Left renal pelvis (tissue), 4 donors: ENCODE measurements at regions not wholly inside any gene's neighbourhood (a gene's known extent, or its start where the extent isn't known, plus 50 kb on each side); places are given as distances from the start of the nearest gene placed in this dataset.
A peak's percentile ranks its signal among the peaks of the same experiment; 100 is the strongest.

Experiments used
- DNase-seq, 4 donors: peaks; one replicate each; pipeline ENCODE4 v3.0.0-alpha.2; 2013; ENCODE audit warnings: low read depth in 4 of 4, low spot score in 3 of 4

- peak in 2 of 4 donors; percentile 33 to 66 for DNase-seq
Measured at GRCh38 chr15:70508561-70509281, 254.6 kb downstream of the UACA start.

DNA sequence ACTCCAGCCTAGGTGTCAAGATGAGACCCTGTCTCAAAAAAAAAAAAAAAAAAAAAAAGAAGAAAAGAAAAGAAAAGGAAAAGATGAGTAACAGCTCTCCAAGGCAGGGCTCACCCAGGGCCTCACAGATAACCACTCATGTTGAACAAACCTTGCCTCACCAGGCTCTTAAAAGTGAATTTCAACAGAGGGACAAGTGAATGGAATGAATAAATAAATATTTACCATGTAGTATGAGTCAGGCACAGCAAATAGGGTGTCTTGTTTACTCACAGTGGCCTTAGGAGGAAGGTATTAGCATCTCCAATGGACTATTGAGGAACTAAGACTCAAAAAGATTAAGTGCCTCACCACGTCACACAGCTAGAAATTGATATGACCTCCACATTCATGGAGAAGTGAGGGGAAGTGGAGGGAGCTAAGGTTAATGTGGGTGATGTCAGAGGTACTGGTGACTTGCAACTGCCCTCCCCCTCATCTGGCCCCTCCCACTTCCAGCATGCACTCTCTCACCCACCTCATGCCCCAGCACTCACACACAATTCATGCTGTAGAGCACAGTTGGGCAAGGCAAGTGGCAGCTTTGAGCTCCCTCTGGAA lies 255.5 kb downstream of the UACA start:
- no peak for DNase-seq

GRCh38 chr15:70505936-70506912 lies 257.1 kb downstream of the UACA start:
- no peak for DNase-seq

- DNase-seq: no peak
Measured at GRCh38 chr15:70505411-70505919, 257.9 kb downstream of the UACA start.

DNA sequence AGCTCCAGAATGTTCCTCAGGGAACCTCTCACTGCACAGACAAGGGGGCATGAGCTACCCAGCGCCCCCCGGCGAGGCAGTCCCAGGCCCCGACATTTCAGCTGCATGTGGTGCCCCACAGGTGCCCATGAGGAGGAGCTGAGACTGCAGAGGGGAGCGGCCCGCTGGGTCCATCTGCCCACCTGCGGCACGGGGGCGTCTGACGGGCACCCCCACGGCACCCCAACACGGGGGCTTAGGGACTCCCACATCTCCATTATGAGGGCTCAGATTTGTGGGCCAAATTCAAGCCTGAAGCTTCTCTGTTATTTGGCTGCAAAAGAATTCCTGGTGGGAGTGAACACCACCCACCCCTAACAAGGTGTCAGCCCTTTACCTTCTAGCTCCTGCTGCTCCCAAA lies 258.4 kb downstream of the UACA start:
- DNase-seq: no peak

DNA sequence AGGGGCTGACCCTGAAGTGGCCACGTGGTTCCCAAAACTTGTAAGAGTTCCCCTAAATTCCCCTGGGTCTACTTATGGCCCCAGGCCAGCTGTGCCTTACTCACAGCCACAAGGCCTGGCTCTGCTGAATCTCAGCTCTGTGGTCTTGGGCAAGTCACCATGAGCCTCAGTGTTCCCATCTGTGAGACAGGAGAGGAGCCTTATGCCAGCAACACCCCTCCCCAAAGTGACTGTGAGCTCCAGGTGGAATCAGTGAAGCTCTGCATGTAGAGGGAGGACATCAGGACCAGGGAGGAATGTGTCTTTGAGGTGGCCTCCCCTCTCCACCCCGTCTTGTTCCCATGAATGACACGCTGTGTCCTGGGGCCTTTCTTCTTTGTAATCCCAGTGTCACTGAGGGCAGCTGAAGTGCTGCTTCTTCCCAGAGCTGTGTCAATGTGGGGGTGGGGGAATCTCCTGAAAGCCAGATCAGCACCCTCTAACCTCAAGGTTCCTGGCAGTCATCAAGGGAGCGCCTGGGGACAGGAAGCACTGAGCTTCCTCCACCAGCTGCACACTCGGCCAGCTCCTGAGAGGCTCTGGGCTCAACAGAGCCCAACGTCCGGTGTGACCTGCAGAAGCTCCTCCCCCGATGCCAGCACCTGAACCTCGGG lies 258.9 kb downstream of the UACA start:
- no peak for DNase-seq

- no peak for DNase-seq
Measured at GRCh38 chr15:70503798-70504298, 259.5 kb downstream of the UACA start.

DNA sequence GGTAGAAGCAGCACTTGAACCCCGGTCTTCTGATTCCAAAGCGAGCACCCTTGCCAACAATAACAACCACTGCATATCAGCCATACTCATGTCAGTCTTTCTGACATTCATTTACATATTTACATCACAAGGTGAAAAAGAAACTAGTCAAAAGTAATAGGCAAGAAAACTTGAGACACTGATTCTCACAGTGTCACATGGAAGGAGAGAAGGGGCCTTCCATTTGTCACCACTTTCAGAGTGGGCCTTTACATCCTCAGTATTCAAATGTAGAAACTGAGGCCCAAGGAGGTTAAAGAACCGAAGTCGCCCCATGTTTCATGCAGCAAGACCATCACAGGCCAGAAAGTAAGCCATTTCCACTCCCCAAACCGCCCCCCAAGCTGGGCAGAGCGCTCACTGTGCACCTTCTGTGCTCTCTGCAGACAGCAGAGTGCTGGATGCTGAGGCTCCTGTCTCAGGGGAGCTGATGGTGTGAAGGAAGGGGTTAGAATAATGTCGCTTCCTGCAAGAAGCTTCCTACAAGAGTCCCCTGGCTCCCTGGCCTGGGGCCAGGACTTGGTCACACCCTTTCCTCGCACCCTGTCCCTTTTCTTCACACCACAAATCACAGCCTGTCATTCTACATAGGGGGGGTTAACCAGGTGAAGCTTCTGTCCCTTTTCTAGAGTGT lies 260.1 kb downstream of the UACA start:
- no peak for DNase-seq

DNA sequence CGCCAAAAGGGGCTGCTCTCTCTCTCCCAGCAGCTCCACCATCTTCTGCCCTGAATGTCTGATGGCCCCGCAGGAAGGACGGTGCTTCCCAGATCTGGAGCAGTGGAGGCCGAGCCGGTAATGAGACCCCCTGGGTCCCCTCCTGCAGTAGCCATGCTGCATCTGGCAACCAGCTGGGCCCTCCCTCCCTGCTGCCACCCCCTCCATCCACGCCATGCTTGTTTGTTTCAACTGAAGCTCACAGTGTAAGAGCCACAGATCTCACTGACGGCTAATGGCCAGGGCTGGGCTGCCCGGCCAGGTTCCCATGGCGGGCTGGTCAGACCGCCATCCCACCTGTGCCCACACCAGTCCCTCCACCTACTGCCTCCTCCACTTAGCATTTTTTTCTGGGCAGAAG lies 260.8 kb downstream of the UACA start:
- no peak for DNase-seq

- DNase-seq: no peak
Measured at GRCh38 chr15:70501849-70502248, 261.5 kb downstream of the UACA start.

- no peak for DNase-seq
Measured at GRCh38 chr15:70501121-70501727, 262.1 kb downstream of the UACA start.

DNA sequence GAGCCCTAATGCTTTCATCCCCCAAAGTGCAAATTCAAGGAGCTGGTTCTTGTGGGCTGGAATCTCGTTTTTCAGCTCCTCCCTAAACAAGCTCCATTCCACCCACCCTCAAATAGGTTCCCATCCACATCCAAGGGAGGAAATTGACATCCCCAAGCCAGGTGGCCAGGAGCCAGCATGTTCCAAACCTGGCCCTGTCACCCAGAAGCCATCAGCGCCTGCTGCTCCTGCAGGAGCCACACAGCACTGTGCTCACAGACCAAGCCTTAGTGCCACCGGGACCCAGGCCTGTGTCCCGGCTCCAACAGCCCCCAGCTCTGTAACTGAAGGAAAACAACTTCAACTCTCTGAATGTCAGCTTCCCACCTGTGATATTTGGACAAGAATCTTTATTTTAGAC lies 263.6 kb downstream of the UACA start:
- DNase-seq: no peak

GRCh38 chr15:70498096-70498626 lies 265.2 kb downstream of the UACA start:
- no peak for DNase-seq

DNA sequence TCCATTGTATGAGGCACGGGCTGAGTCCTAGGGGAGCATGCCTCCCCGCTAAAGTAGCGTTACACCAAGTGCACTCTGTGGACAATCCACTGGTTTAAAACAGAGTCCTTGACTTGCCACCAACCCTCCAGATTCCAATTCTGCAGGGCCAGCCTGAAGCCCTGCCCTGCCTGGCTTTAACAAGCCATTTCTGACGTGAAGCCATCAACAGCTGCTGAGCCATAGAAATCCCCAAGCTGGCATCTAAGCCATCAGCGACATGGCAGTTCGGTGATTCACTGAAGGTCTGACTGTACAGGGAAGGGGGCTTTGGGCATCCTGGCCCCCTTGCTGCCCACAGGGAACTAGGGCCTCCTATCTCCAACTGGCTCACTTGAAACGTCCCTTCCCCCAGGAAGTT lies 265.7 kb downstream of the UACA start:
- no peak for DNase-seq

DNA sequence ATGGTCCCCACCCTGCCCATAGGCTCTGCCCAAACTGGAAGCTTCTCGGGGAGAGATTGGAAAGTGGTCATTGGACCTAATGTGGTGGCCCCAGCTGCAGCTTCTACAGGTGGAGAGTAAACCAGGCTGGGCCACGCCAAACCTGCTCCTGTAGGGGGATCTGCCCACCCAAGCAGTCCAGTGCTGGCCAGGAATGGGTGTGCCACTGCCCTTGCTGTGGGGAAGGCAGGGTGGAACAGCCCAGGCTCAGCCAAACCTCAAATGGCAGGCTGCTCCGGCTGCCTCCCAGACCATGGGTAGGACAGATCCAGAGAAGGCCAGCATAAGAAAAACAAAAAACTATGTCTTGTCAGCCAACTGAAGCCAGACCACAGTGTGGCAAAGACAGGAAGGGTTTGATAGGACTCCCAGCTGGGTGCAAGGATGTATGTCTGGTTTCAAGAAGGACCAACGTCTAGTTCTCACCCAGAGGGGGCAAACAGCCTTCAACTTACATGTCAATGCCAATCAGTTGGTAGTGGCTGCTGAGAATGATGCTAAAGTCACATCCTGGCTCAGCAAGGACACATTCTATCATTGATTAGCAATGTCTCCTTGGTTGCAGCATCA lies 267.3 kb downstream of the UACA start:
- no peak for DNase-seq

- DNase-seq: no peak
Measured at GRCh38 chr15:70494852-70495571, 268.3 kb downstream of the UACA start.

DNA sequence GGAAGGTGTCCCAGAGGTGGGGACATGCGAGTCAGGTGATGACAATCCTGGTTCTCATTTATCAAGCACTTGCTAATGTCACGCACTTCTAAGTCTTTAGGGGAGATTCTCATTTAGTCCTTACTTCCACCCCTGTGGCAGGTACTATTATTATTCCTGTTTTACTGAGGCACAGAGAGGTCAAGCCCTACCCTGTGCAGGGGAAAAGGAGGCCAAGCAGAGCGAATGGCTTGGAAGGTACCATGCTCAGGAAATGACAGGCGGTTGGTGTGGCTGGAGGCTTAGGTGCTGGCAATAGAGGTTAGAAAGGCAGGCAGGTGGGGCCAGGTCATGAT lies 268.9 kb downstream of the UACA start:
- no peak for DNase-seq

GRCh38 chr15:70493787-70494516 lies 269.4 kb downstream of the UACA start:
- DNase-seq: no peak
